GM06990 (cell line): ENCODE measurements at regions not wholly inside any gene's neighbourhood (a gene's known extent, or its start where the extent isn't known, plus 50 kb on each side); places are given as distances from the start of the nearest gene placed in this dataset.

ENCODE experiments used
- DNase-seq: peaks from one replicate; pipeline ENCODE4 v3.0.0-alpha.2; 2011; ENCODE audit not compliant: insufficient read length; ENCODE audit errors: extremely low read depth
- H3K27me3 ChIP-seq: replicated peaks from 2 replicates; pipeline ENCODE4 v1.6.0; 2011; ENCODE audit warnings: low read length; ENCODE audit not compliant: control insufficient read depth, insufficient read depth
- H3K36me3 ChIP-seq: 2 replicates; pipeline ENCODE4 v1.5.1; 2011; ENCODE audit warnings: low read length; ENCODE audit not compliant: control insufficient read depth, insufficient read depth
- H3K4me3 ChIP-seq: replicated peaks from 2 replicates; pipeline ENCODE4 v1.5.1; 2011; ENCODE audit warnings: low read depth, mild to moderate bottlenecking, control low read depth, low read length
- CTCF ChIP-seq: IDR thresholded peaks from 2 replicates; pipeline ENCODE4 v1.5.1; 2011; ENCODE audit warnings: low read length, control low read depth, mild to moderate bottlenecking, inconsistent platforms; ENCODE audit not compliant: insufficient read depth, poor library complexity, severe bottlenecking

- no peaks in the 10 kb centered on the region for H3K36me3 ChIP-seq
- no peaks in the 10 kb centered on the region for H3K27me3 ChIP-seq
- H3K4me3 ChIP-seq, result no peak overlapping the region
- no peak for DNase-seq
- TF ChIP-seq CTCF, result no peak
Measured at GRCh38 chr9:80496901-80497556, 925.3 kb downstream of the TLE4 start.

- no peak for TF ChIP-seq CTCF
- Histone ChIP-seq H3K27me3 (no peaks in the 10 kb centered on the region), H3K4me3 (no peak overlapping the region), H3K36me3 (no peaks in the 10 kb centered on the region)
- no peak for DNase-seq
Measured at GRCh38 chr9:80493258-80493657, 921.5 kb downstream of the TLE4 start.

- TF ChIP-seq CTCF, result no peak
- no peaks in the 10 kb centered on the region for H3K27me3 ChIP-seq
- H3K4me3 ChIP-seq, result no peak overlapping the region
- no peak for DNase-seq
- H3K36me3 ChIP-seq, result no peaks in the 10 kb centered on the region
Measured at GRCh38 chr9:80492221-80492620, 920.5 kb downstream of the TLE4 start.

GRCh38 chr9:80491086-80491696, 919.4 kb downstream of the TLE4 start:
- H3K27me3 ChIP-seq, result no peaks in the 10 kb centered on the region

GRCh38 chr9:80489329-80489728, 917.6 kb downstream of the TLE4 start:
- TF ChIP-seq CTCF, result no peak
- no peak for DNase-seq
- no peaks in the 10 kb centered on the region for H3K36me3 ChIP-seq
- no peak overlapping the region for H3K4me3 ChIP-seq
- no peaks in the 10 kb centered on the region for H3K27me3 ChIP-seq

More at GRCh38 chr9:80491086-80491696, 919.4 kb downstream of the TLE4 start:
- H3K36me3 ChIP-seq, result no peaks in the 10 kb centered on the region
- no peak overlapping the region for H3K4me3 ChIP-seq
- no peak for DNase-seq
- no peak for TF ChIP-seq CTCF
